Thoracic aorta (tissue), 2 donors: ENCODE measurements at regions not wholly inside any gene's neighbourhood (a gene's known extent, or its start where the extent isn't known, plus 50 kb on each side); places are given as distances from the start of the nearest gene placed in this dataset.

Source experiments
- ATAC-seq: fragments of 150-250 bp; one replicate; pipeline ENCODE4 v1.8.0; 2017; ENCODE audit warnings: low read depth; ENCODE audit not compliant: insufficient number of reproducible peaks, low FRiP score
- DNase-seq: peaks from one replicate; pipeline ENCODE4 v3.0.0-alpha.2; 2020; ENCODE audit warnings: low spot score
- H3K27ac ChIP-seq, 2 donors: fragments of 200-600 bp; sonication (generic); 1 replicate in 1 of 2; 2 replicates in 1 of 2; pipeline ENCODE4 v1.5.1; 2016; ENCODE audit warnings: mild to moderate bottlenecking in 2 of 2, moderate library complexity in 2 of 2
- H3K27me3 ChIP-seq: fragments of 200-600 bp; sonication (generic); replicated peaks from 2 replicates; pipeline ENCODE4 v1.6.0; 2016; ENCODE audit warnings: mild to moderate bottlenecking; ENCODE audit not compliant: insufficient read depth
- H3K36me3 ChIP-seq: fragments of 200-600 bp; sonication (generic); one replicate; pipeline ENCODE4 v1.5.1; 2016
- H3K4me1 ChIP-seq, 2 donors: fragments of 200-600 bp; sonication (generic); 1 replicate in 1 of 2; 2 replicates in 1 of 2; pipeline versions ENCODE4 v1.5.1 to v1.6.0; 2016; ENCODE audit warnings: low read depth in 2 of 2, mild to moderate bottlenecking in 1 of 2; ENCODE audit not compliant: control insufficient read depth in 1 of 2
- H3K4me3 ChIP-seq: fragments of 200-600 bp; sonication (generic); 2 replicates; pipeline ENCODE4 v1.5.1; 2016; ENCODE audit warnings: mild to moderate bottlenecking
- H3K9me3 ChIP-seq: fragments of 200-600 bp; sonication (generic); 2 replicates; pipeline ENCODE4 v1.5.1; 2016
- CTCF ChIP-seq: fragments of 200-600 bp; sonication (generic); IDR thresholded peaks from one replicate; pipeline ENCODE4 v1.5.1; 2019; ENCODE audit warnings: antibody characterized with exemption

DNA sequence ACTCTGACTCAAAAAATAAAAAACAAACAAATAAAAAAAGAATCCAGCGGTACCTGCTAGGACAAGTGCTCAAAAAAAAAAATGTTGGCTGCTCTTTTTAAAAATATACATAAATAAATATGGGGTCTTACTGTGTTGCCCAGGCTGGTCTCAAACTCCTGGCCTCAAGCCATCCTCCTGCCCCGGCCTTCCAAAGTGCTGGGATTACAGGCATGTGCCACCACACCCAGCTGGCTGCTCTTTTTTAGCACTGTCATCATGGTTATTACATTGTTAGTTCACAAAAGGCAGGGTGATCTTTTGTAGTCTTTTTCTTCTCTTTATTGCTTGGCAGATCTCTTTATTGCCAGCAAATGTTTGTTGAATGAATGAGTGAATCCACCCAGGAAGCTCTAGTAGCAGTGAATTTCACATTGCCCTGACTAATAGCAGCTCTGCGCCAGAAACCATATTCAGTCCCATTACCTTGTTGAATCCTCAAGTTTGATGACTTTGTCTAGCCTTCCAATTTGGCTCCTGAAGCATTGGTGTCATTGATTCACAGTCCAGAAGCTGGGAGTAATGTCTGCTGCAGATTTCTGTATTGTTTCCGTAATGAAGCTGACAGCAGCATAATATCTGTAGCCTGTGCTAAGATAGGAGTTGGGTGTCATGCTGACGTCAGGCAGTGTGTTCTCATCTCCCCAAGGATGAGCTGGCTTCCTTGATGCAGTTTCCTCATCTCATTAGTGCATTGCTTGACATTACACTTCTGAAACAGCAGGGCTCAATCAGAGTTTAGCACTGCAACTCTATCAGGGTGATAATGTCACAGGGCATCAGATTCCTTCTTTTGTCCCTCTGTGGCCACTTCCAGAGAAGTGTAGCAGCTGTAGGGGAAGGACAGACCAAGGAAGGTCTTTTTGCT is 84.9 kb upstream of the TGM3 start:
- no peaks in the 10 kb centered on the region for H3K9me3 ChIP-seq
- no peak overlapping the region for H3K27ac ChIP-seq
- no peak for TF ChIP-seq CTCF
- no peak for DNase-seq
- H3K27me3 ChIP-seq, result no peaks in the 10 kb centered on the region
- H3K4me3 ChIP-seq, result no peak overlapping the region
- no peaks in the 10 kb centered on the region for H3K36me3 ChIP-seq
- ATAC-seq, result no peak
- H3K4me1 ChIP-seq, result peaks cover 3 to 12% of the 10 kb centered on the region in 2 donors

- no peak overlapping the region for H3K27ac ChIP-seq
- no peaks in the 10 kb centered on the region for H3K36me3 ChIP-seq
- ATAC-seq (no peak), DNase-seq (no peak)
- TF ChIP-seq CTCF, result no peak
- peaks cover 0 to 4% of the 10 kb centered on the region in 2 donors for H3K4me1 ChIP-seq
- H3K27me3 ChIP-seq, result no peaks in the 10 kb centered on the region
- H3K9me3 ChIP-seq, result no peaks in the 10 kb centered on the region
- no peak overlapping the region for H3K4me3 ChIP-seq
Measured at GRCh38 chr20:2212456-2213015, 83.3 kb upstream of the TGM3 start.

- no peaks in the 10 kb centered on the region for H3K36me3 ChIP-seq
- H3K4me1 ChIP-seq, result no peaks in the 10 kb centered on the region
- H3K27me3 ChIP-seq, result no peaks in the 10 kb centered on the region
- no peak for DNase-seq
- no peak for TF ChIP-seq CTCF
- no peak for ATAC-seq
- no peaks in the 10 kb centered on the region for H3K9me3 ChIP-seq
- H3K4me3 ChIP-seq, result no peak overlapping the region
- H3K27ac ChIP-seq, result no peak overlapping the region
Measured at GRCh38 chr20:2213401-2213800, 82.4 kb upstream of the TGM3 start.

DNA sequence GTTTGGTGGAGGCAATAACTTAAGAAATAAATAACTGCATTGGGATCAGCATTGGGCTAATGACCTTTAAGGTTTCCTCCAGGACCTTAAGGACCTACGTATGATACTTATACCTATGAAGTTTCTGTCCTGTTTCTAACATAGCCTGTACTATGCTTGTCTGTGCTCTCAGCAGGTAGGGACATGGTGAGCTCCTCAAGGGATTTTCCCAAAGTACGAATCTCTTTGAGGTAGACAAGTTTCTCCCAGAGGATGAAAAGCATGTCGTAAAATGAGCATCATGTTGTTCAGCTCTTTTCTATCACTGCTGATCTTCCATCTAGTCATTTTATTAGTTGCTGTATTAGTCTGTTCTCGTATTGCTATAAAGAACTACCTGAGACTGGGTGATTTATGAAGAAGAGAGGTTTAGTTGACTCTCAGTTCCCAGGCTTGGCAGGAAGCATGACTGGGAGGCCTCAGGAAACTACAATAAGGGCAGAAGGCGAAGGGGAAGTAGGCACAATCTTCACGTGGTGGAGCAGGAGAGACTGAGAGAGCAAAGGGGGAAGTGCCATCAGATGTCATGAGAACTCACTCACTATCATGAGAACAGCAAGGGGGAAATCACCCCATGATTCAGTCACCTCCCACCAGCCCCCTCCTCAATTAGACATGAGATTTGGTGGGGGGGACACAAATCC is 77.8 kb upstream of the TGM3 start:
- Histone ChIP-seq H3K4me1 (no peaks in the 10 kb centered on the region), H3K36me3 (no peaks in the 10 kb centered on the region), H3K27ac (no peak overlapping the region), H3K4me3 (no peak overlapping the region), H3K9me3 (no peaks in the 10 kb centered on the region), H3K27me3 (no peaks in the 10 kb centered on the region)
- TF ChIP-seq CTCF, result no peak
- DNase-seq (no peak), ATAC-seq (no peak)

GRCh38 chr20:2219481-2220006 is 76.3 kb upstream of the TGM3 start:
- Histone ChIP-seq H3K4me3 (no peak overlapping the region), H3K27ac (no peak overlapping the region), H3K36me3 (no peaks in the 10 kb centered on the region), H3K4me1 (no peaks in the 10 kb centered on the region), H3K27me3 (no peaks in the 10 kb centered on the region), H3K9me3 (no peaks in the 10 kb centered on the region)
- no peak for ATAC-seq
- TF ChIP-seq CTCF, result no peak
- no peak for DNase-seq
